Stimulated activated CD4-positive, alpha-beta T cell treated with anti-CD3 and anti-CD28 coated beads, Interleukin-4, amount 100 ng/mL, for 48 hours (primary cell): ENCODE measurements at regions not wholly inside any gene's neighbourhood (a gene's known extent, or its start where the extent isn't known, plus 50 kb on each side); places are given as distances from the start of the nearest gene placed in this dataset.

Source experiments
- DNase-seq, 2 donors: peaks; one replicate each; pipeline ENCODE4 v3.0.0-alpha.2; 2020; ENCODE audit warnings: low read depth in 2 of 2

DNA sequence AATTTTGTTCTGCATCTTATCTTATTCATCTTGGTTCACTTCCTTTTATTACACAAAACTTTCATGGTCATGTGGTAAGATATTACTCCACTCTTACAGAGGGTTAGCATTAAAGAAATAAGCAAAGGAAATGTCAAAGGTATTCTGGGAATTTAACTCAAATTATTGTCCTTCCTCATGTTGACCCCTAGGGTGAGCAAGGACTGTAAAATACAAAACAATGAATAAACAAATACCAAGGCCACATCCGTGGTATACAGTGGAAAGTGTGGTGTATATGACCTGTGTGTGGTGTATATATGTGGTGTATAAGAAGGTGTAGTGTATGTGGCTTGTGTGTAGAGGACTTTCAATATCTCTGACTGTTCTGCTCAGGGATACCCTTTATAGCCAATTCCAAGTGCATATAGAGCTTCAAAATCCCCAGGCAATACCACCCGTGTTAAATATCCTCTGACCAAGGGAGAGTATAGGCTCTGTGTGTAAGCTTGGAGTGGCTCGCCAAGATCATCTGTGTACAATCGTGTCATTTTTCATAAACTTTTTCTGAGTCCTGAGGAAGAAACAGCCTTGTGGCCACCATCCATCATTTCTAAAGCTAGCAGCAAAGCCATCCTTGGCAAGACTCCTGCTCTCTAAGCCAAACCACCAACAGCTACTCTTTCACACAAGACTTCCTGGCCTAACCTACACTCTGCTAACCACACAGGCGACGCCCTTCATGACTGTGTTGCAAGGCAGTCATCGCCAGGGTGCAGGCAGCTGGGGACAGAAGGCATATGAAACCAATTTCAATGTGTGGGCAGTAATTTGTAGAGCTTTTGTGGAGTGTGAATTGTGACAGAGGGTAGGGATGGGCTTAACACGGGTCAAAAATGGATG, 548.0 kb downstream of the ETS1 start:
- peak; percentile 54 to 71 for DNase-seq

DNA sequence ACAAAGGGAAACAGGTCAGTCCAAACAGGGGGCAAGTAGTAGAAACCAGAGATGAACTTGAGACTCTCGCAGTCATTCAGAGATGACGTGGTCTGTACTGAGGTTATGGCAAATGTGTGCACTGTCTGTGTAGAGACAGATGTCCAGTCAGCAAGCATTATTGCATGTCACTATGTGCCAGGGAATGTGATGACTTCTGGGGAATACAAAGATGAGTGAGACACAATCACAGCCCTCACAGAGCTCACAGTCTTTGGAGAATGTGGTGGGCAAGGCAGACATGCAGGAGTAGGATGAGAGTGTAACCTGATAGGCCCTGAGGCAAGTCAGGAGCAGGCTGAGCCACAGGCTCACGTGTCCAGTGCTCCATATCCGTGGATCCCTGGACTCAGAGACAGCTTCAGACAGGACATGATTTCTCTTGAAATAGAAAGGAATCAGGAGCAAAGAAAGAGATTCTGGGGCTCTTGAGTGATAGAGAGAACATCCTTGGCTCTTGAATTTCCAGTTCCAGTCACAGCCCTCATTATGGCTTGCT, 550.7 kb downstream of the ETS1 start:
- DNase-seq = no peak

- no peak for DNase-seq
Measured at GRCh38 chr11:128036006-128036405, 551.4 kb downstream of the ETS1 start.

GRCh38 chr11:128031538-128032134, 555.7 kb downstream of the ETS1 start:
- peak; percentile 37 to 47 for DNase-seq

GRCh38 chr11:128029219-128029722, 558.1 kb downstream of the ETS1 start:
- DNase-seq = no peak

DNA sequence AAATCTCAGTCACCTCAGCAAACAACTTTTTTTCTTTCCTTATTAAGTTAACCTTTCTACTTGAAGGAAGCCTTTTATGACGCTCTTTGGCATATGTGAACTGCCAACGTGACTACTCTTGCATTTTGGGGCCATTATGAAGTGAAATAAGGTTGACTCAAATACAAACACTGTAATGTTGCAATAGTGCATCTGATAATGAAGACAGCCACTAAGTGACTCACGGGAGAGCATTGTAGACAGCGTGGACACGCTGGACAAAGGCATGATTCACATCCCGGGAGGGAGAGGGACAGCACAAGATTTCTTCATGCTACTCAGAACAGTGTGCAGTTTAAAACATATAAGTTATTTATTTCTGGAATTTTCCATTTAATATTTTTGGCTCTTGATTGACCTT, 560.8 kb downstream of the ETS1 start:
- DNase-seq = no peak

DNA sequence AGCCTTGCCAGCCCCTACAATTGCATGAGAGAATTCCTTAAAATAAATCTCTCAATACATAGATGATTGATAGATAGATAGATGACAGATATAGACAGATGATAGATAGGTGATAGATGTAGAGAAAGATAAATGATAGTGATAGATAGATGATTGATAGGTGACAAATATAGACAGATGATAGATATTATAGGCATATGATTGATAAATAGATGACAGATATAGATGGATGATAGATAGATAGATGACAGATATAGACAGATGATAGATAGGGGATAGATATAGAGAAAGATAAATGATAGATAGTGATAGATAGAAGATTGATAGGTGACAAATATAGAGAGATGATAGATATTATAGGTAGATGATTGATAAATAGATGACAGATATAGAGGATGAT, 564.6 kb downstream of the ETS1 start:
- no peak for DNase-seq

DNA sequence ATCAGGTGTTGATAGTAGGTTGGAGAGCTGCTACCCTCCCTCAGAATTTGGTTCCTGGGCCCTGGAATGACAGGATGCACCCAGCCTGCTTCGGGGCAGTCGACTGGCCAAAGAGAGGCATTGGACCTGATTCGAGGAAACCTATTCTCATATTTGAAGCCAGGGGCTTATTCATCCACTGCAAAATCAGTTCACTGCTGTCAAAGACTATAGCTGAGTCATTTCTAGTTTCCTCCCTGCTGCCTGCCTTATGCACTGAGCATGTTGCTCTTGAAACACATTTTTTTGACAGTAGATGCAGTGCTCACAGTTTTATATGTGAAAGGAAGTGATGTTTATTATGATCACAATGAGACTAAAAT, 565.4 kb downstream of the ETS1 start:
- no peak for DNase-seq

DNA sequence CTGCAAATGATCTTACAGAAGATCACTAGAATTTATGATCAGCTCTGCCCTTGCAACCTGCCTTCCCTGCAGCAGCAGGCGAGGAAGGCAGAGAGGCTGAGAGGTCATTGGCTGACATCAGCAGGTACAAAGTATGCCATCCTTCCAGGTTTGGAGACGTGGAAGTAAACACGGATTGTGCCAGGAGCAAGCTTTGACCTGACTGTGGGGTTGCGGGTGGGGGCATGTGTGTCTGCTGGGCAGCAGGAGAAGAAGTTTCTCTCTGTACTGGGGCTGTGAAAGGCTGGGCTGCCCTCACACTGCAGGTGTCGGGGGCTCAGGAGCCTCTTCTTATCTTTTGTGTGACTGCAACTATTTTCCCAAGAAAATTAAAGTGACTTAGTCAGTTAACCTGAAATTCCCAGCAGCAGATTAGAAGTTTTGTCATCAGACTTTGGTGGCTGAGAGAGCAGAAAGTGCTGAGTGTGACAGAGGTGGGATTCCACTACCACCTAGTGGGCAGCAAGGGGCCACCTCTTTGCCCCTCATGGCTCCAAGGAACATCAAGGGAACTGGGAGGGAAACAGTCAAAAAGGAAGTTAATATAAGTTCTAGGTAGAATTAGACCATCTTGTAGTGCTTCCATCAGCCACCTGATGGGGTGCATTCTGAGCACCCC, 565.9 kb downstream of the ETS1 start:
- no peak for DNase-seq

- DNase-seq = no peak
Measured at GRCh38 chr11:128018692-128019091, 568.7 kb downstream of the ETS1 start.

GRCh38 chr11:128005562-128005961, 581.8 kb downstream of the ETS1 start:
- no peak for DNase-seq

- DNase-seq = no peak
Measured at GRCh38 chr11:127998421-127998820, 588.9 kb downstream of the ETS1 start.

DNA sequence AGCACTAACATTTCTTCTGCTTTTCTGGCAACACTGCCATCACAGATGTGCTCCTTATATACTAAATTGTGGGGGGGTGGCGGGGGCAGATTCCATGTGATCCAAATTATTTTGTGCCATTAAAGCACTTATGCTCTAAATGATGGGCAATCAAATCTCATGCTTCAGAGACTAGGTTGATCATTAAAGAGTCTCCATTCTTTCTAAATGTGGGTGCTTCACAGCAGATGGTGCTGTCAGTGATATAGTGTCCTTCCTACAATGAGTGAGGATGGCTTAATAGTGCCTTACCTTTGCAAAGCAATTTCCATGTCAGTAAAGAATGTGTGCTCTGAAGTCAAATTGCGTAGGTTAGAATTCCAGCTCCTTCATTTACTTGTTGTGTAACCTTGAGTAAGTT, 589.8 kb downstream of the ETS1 start:
- no peak for DNase-seq

GRCh38 chr11:127996825-127997224, 590.5 kb downstream of the ETS1 start:
- no peak for DNase-seq

DNA sequence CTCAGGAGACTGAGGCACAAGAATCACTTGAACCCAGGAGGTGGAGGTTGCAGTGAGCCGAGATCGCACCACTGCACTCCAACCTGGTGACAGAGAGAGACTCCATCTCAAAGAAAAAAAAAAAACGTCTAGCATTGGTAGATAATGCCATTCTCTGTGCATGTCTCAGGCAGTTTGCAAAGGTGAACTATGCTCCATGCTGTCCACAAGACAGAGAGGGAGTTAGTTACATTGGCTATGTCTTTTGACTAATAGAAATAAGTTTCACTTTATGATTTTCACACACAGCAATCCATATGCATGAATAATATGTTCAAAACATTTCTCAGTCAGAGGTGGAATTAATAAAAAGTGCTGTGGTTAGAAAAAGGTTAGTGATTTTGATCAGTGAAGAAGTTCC, 591.4 kb downstream of the ETS1 start:
- DNase-seq = no peak

- no peak for DNase-seq
Measured at GRCh38 chr11:127994736-127995135, 592.6 kb downstream of the ETS1 start.

DNA sequence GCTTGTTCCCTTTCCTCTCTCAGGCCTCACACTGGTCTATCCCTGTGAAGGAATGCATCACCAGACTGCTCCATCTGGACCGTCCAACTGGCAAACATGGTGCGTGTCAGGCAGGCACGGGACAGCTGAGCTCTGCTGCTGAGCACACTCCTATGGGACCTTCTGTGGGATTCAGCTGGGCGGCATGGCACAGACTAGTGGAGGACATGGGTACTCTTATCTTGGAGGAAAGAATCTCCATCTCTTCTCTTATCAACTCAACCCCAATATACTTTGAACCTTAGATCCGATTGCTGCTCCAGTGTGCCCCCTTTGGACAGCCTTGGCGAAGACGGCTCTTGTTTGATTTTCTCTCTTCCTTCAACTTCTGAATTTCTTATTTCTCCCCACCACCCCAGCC, 593.6 kb downstream of the ETS1 start:
- DNase-seq = no peak

- DNase-seq = no peak
Measured at GRCh38 chr11:127993281-127993680, 594.1 kb downstream of the ETS1 start.

DNA sequence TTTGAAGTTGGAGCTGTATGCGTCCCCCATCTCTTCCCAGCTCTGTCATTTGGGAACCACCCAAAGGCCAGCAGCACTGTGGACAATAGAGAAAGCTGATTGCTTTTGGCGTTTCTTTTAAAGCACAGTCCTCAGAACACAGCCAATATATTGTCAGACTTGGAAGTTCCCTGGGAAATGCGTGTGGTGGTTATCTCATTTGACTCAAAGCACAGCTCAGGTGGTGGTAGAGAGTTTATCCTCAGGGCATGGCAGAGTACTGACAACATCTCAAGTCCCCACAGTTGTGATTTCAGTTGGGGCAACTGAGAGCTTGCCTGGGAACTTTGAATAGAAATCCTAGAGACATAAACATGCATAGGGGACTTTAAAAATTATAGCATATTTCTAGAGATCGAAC, 601.3 kb downstream of the ETS1 start:
- no peak for DNase-seq

DNA sequence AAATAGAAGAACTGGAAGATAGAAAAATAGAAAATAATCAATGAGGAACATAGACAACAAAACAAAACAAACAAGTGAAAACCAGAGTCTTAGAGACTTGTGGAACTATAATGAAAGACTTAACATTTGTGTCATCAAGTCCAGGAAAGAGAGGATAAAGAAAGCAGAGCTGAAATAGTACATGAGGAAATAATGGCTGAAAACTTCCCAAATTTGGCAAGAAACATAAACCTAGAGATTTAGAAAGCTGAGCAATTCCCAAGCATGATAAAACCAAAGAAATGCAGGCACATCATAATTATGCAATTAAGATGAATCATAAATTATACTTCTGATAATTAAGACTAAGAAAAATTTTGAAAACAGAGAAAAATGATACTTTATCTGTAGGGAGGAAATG, 614.5 kb downstream of the ETS1 start:
- DNase-seq = no peak

- DNase-seq = no peak
Measured at GRCh38 chr11:127971448-127971847, 615.9 kb downstream of the ETS1 start.

DNA sequence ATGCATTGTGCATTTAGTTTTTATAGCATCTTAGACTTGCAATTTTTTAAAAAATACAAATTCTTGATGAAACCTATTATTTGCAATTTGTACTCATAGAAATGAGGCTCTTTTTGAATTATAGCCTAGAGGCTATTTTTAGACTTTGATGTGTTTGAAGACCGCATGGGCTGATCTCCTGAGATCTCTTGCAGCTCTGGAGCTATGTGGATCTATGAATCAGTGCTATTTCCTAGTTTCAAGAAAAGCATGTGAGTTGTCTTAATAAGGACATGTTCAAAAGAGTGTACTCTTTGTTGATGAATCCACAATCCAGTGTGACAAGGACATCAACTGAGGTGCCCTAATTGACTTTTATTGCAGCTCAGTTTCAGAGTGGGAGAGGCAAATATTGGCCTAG, 620.5 kb downstream of the ETS1 start:
- DNase-seq = no peak
